VCaP (cell line): ENCODE measurements at regions not wholly inside any gene's neighbourhood (a gene's known extent, or its start where the extent isn't known, plus 50 kb on each side); places are given as distances from the start of the nearest gene placed in this dataset.
"Not testable (repeated sequence)": the region's sequence is repeated elsewhere in the genome, so short reads cannot be mapped to it uniquely, and the experiment has no call there.

ENCODE experiments used
- H3K27ac ChIP-seq: fragments of 450-650 bp; 2 replicates; pipeline ENCODE4 v1.5.1; 2017
- TF ChIP-seq, protein P1 (sequence below): fragments of 450-650 bp; conservative IDR thresholded peaks from 2 replicates; pipeline ENCODE4 v1.5.1; 2017; ENCODE audit warnings: mild to moderate bottlenecking, moderate library complexity

- H3K27ac ChIP-seq = no peak overlapping the region
- TF ChIP-seq, protein P1, sequence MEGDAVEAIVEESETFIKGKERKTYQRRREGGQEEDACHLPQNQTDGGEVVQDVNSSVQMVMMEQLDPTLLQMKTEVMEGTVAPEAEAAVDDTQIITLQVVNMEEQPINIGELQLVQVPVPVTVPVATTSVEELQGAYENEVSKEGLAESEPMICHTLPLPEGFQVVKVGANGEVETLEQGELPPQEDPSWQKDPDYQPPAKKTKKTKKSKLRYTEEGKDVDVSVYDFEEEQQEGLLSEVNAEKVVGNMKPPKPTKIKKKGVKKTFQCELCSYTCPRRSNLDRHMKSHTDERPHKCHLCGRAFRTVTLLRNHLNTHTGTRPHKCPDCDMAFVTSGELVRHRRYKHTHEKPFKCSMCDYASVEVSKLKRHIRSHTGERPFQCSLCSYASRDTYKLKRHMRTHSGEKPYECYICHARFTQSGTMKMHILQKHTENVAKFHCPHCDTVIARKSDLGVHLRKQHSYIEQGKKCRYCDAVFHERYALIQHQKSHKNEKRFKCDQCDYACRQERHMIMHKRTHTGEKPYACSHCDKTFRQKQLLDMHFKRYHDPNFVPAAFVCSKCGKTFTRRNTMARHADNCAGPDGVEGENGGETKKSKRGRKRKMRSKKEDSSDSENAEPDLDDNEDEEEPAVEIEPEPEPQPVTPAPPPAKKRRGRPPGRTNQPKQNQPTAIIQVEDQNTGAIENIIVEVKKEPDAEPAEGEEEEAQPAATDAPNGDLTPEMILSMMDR = no peak
These were observed 50.6 kb upstream of the EHBP1 start for GRCh38 chr2:62654876-62655359.

DNA sequence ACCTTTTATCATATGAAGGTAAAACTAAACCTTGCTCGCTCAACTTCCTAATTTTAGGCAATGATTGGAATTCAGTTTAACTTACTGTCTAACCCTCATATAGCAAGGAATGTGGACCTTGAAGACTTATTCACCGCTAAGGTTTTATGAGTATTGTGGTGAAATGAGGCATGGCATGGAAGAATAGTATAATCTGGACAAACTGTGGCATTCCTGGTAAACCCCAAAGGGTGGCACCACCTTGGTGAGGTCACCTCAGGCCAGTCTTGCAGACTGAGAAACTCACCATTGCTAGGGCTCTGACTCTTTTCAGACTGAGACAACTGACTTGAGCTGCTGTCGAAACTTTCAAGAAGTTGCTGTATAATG lies 51.1 kb upstream of the EHBP1 start:
- H3K27ac ChIP-seq = no peak overlapping the region
- TF ChIP-seq, protein P1 = no peak

DNA sequence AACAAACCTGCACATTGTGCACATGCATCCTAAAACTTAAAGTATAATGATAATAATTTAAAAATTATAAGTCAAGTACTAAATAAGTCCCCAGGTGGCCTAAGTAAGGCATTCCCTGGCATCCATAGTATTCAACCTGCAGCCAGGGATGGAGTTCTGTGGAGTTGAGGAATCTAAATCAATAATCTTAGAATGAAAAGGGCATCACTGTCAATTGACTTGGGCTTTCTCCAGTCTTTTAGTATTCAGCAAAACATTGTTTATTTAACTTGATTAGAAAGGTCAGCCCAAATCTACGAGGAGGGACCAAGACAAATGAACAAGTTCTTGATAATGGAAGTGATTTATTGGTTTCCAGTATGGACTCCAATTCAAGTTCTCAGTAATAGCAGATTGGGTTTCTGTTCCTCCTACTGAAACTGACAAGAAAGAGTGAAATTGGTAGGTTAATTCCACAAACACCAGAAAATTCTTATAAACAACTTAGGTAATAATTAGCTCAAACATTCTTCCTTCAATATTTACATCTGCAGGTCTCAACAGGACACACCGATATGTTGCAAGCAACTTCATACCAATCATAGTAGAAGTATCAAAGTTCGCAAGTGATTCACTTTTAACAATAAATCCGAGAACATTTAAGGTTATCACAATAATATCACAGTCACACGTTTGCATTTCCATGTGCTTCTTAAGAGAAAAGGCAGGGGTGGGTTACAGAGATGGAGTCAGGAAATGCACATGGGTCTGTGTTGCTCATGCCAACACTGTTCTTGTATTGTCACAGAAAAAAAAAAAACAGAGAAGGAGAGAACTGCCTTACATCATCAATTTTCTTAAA lies 51.7 kb upstream of the EHBP1 start:
- no peak overlapping the region for H3K27ac ChIP-seq
- TF ChIP-seq, protein P1 = no peak

DNA sequence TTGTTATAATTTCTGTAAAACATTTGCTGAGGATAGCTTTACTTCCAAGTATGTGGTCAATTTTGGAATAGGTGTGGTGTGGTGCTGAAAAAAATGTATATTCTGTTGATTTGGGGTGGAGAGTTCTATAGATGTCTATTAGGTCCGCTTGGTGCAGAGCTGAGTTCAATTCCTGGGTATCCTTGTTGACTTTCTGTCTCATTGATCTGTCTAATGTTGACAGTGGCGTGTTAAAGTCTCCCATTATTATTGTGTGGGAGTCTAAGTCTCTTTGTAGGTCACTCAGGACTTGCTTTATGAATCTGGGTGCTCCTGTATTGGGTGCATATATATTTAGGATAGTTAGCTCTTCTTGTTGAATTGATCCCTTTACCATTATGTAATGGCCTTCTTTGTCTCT lies 56.4 kb upstream of the EHBP1 start:
- not testable (repeated sequence) for H3K27ac ChIP-seq

GRCh38 chr2:62643100-62643471 lies 62.4 kb upstream of the EHBP1 start:
- peak overlapping the region; percentile 92 for H3K27ac ChIP-seq
- TF ChIP-seq, protein P1 = no peak

DNA sequence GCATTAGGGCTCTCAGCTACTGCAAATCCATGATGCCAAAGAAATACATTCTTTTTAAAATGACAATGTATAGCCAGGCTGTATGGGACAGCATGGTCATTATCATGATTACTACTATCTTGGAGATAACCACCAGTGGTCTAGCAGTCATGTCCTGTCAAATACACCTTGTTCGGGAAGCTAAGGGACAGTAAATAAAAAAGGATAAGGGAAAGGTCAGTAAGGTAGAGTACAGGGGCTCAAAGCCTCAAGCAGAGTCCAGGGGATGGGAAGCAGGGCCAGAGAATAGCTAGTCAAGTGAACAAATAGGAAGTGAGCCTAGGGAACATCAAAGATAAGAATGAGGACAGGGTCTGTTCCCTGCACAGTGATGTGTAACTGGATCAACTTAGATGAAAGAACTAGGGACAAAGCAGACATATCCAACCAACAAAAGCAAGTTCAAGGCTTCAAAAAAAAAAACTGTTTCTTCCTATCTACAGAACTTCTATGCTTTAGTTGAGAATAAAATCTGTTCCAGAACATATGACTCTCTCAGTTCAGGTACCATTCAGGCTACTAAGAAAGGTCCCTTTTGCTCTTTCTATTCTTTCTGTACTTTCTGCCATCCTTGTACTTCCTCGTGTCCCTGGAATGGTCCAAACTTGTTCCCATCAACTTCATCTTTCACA lies 62.9 kb upstream of the EHBP1 start:
- peak overlapping the region; percentile 92 for H3K27ac ChIP-seq
- TF ChIP-seq, protein P1 = no peak

DNA sequence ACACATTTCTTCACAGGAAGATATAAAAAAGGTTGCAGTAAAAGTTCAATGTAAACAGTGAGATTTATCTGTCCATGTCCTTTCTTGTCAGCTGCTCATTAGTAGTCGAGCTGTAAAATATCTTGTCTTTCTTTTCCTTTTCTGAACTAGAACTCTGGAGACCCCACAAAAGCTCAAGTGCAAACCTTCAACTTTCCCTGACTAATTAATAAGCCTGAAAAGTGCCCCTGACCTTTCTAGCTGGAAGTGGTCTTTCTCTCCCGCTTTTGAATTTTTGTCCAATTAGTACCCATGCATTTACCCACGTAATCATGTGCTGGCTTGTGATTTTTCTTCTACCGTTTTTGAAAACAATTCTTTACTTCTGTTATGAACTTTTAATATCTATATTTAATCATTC lies 63.6 kb upstream of the EHBP1 start:
- TF ChIP-seq, protein P1 = no peak
- peak overlapping the region; percentile 92 for H3K27ac ChIP-seq

DNA sequence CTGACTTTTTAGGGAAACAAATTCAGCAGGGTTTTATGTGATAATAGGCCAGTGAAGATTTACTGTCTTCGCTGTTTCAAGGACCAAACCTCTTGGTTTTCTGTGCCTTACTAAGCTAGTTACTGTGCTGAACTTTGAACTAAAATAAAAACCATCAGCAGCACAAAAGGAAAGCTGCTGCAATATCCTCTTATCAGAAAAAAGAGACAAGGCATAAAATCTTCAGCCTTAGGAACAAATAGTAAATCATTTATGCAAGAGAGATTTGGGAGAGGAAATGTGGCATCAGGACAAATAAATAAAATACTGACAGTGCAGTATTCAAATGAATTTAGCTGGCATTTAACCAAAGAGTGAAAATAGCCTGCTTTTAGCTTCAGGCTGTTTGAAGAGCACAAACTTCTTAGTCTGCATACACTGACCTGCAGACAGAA lies 64.1 kb upstream of the EHBP1 start:
- TF ChIP-seq, protein P1 = no peak
- H3K27ac ChIP-seq = peak overlapping the region; percentile 92
